Dendritic cell treated with granulocyte-macrophage colony-stimulating factor and Interleukin-4, amounts not matched to agents 40 ng/mL and 50 ng/mL, for 4 days (primary cell): ENCODE measurements at regions not wholly inside any gene's neighbourhood (a gene's known extent, or its start where the extent isn't known, plus 50 kb on each side); places are given as distances from the start of the nearest gene placed in this dataset.
"Not testable (repeated sequence)": the region's sequence is repeated elsewhere in the genome, so short reads cannot be mapped to it uniquely, and the experiment has no call there.

Experiments
- H3K27ac Mint-ChIP-seq: one replicate; pipeline ENCODE4 v1.8.0; 2022; ENCODE audit warnings: mild to moderate bottlenecking, mixed read lengths
- H3K27me3 Mint-ChIP-seq: one replicate; pipeline ENCODE4 v1.8.0; 2022; ENCODE audit warnings: mild to moderate bottlenecking, mixed read lengths
- H3K36me3 Mint-ChIP-seq: one replicate; pipeline ENCODE4 v1.8.0; 2022; ENCODE audit warnings: low read depth, mixed read lengths
- H3K4me1 Mint-ChIP-seq: one replicate; pipeline ENCODE4 v1.8.0; 2022; ENCODE audit warnings: low read depth, mixed read lengths
- H3K4me3 Mint-ChIP-seq: one replicate; pipeline ENCODE4 v1.8.0; 2022; ENCODE audit warnings: mild to moderate bottlenecking, moderate library complexity, mixed read lengths
- H3K9me3 Mint-ChIP-seq: one replicate; pipeline ENCODE4 v1.8.0; 2022; ENCODE audit warnings: mixed read lengths
- intact Hi-C: fragments of 100-400 bp; cut with micrococcal nuclease; formaldehyde crosslinking; loops from one replicate; pipeline ENCODE4 v1.15.0; 2022

DNA sequence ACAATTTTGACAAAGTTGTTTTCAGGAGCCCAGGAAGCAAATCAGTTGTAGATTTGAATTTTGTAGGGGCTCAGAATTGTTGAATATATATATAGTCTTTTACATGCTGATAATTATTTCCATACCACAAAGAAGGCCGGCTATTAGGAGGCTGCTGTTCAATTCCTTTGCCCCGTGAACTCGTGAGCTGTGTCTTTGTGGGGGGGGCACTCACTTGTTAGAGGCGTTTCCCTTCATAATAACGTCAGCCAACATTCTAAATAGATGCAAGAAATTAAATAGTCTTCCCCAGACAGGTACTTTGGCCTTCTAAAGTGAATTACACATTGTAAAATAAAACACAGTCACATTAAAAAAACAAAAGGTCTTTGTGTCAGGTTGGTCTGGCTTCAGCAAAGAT, 138.7 kb downstream of the DEFB131A start:
- H3K27ac Mint-ChIP-seq, H3K27me3 Mint-ChIP-seq, H3K4me3 Mint-ChIP-seq, H3K4me1 Mint-ChIP-seq, H3K36me3 Mint-ChIP-seq, intact Hi-C loops: not testable (repeated sequence)
- peaks cover 27% of the 10 kb centered on the region for H3K9me3 Mint-ChIP-seq

- intact Hi-C loops: no loop called here
- no peak overlapping the region for H3K27ac Mint-ChIP-seq
- peaks cover 21% of the 10 kb centered on the region for H3K9me3 Mint-ChIP-seq
- H3K36me3 Mint-ChIP-seq: no peaks in the 10 kb centered on the region
- no peak overlapping the region for H3K4me3 Mint-ChIP-seq
- peaks cover 12% of the 10 kb centered on the region for H3K4me1 Mint-ChIP-seq
- H3K27me3 Mint-ChIP-seq: no peaks in the 10 kb centered on the region
Observed at GRCh38 chr4:9592010-9592409, 147.8 kb downstream of the DEFB131A start.

- H3K27me3 Mint-ChIP-seq: no peaks in the 10 kb centered on the region
- H3K4me3 Mint-ChIP-seq: no peak overlapping the region
- no peak overlapping the region for H3K27ac Mint-ChIP-seq
- H3K36me3 Mint-ChIP-seq: no peaks in the 10 kb centered on the region
- H3K9me3 Mint-ChIP-seq: peaks cover 30% of the 10 kb centered on the region
- H3K4me1 Mint-ChIP-seq: peaks cover 12% of the 10 kb centered on the region
- intact Hi-C loops: no loop called here
Observed at GRCh38 chr4:9594948-9595347, 150.7 kb downstream of the DEFB131A start.

GRCh38 chr4:9595531-9595930, 151.3 kb downstream of the DEFB131A start:
- Mint-ChIP-seq H3K9me3 (peaks cover 30% of the 10 kb centered on the region), H3K4me1 (peaks cover 12% of the 10 kb centered on the region), H3K27ac (peak overlapping the region; percentile 11)
- intact Hi-C loops, H3K36me3 Mint-ChIP-seq, H3K4me3 Mint-ChIP-seq, H3K27me3 Mint-ChIP-seq: not testable (repeated sequence)

GRCh38 chr4:9599266-9599665, 155.1 kb downstream of the DEFB131A start:
- Mint-ChIP-seq H3K4me1 (peaks cover 18% of the 10 kb centered on the region), H3K27me3 (peaks cover 8% of the 10 kb centered on the region), H3K4me3 (no peak overlapping the region), H3K27ac (no peak overlapping the region), H3K36me3 (no peaks in the 10 kb centered on the region), H3K9me3 (peaks cover 30% of the 10 kb centered on the region)
- intact Hi-C loops: no loop called here

DNA sequence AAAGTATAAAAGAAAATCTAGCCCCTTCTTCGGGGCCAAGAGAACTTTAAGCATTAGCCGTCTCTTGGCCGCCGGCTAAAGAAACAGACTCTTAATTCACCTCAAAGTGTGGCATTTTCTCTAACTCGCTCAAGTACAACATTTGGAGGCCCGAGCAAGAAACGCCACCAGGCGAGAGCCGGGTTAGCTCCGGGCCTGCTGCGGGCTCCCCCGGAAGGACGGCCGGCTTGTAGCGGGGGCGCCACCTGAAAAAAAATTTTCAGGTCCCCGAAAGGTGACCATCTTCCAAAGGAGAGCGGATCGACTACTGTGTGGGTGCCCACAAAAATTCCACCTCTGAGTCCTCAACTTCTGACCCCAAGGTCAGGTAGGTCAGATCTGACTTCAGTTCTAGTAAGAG, 156.0 kb downstream of the DEFB131A start:
- no peak overlapping the region for H3K27ac Mint-ChIP-seq
- H3K4me1 Mint-ChIP-seq: peaks cover 24% of the 10 kb centered on the region
- H3K27me3 Mint-ChIP-seq: peaks cover 11% of the 10 kb centered on the region
- peaks cover 26% of the 10 kb centered on the region for H3K9me3 Mint-ChIP-seq
- no peaks in the 10 kb centered on the region for H3K36me3 Mint-ChIP-seq
- H3K4me3 Mint-ChIP-seq: no peak overlapping the region
- intact Hi-C loops: no loop called here

DNA sequence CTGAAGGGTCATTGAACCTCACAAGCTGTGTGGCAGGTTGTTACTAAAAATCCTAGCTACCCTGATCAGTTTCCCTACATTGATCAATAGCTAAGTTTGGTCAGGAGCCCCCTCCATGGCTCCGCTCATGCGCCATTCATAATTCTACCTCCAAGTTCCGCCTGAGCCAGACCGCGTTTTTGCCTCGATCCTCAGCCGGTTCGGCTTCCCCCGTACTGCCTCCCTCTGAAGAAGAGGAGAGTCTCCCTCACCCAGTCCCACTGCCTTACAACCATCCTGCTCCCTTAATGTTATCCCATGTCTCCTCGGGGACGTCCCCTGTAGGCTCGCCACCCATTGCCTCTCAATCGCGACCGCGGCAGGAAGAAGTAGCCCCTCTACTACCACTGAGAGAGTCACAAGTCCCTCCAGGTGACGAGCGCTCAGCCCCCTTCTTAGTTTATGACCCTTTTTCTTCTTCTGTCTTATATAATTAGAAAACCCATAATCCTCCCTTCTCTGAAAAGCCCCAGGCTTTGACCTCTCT, 158.2 kb downstream of the DEFB131A start:
- intact Hi-C loops: no loop called here
- peaks cover 6% of the 10 kb centered on the region for H3K9me3 Mint-ChIP-seq
- H3K27me3 Mint-ChIP-seq: peaks cover 11% of the 10 kb centered on the region
- no peaks in the 10 kb centered on the region for H3K36me3 Mint-ChIP-seq
- no peak overlapping the region for H3K4me3 Mint-ChIP-seq
- no peak overlapping the region for H3K27ac Mint-ChIP-seq
- peaks cover 14% of the 10 kb centered on the region for H3K4me1 Mint-ChIP-seq

GRCh38 chr4:9604031-9604892, 160.0 kb downstream of the DEFB131A start:
- intact Hi-C loops, H3K36me3 Mint-ChIP-seq, H3K27ac Mint-ChIP-seq, H3K9me3 Mint-ChIP-seq: not testable (repeated sequence)
- Mint-ChIP-seq H3K27me3 (peaks cover 11% of the 10 kb centered on the region), H3K4me3 (peak overlapping the region; percentile 10), H3K4me1 (peaks cover 14% of the 10 kb centered on the region)

DNA sequence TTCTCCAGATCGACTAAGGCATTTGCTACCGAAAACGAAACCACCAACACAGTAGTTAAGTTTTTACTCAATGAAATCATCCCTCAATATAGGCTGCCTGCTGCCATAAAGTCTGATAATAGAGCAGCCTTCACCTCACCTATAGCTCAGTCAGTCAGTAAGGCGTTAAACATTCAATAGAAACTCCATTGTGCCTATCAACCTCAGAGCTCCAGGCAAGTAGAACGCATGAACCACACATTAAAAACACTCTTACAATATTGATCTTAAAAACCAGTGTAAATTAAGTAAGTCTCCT, 160.6 kb downstream of the DEFB131A start:
- H3K9me3 Mint-ChIP-seq, H3K4me3 Mint-ChIP-seq, intact Hi-C loops, H3K27ac Mint-ChIP-seq, H3K36me3 Mint-ChIP-seq: not testable (repeated sequence)
- Mint-ChIP-seq H3K4me1 (peaks cover 14% of the 10 kb centered on the region), H3K27me3 (peaks cover 11% of the 10 kb centered on the region)

GRCh38 chr4:9608300-9608699, 164.1 kb downstream of the DEFB131A start:
- Mint-ChIP-seq H3K4me1 (peaks cover 14% of the 10 kb centered on the region), H3K36me3 (no peaks in the 10 kb centered on the region), H3K9me3 (no peaks in the 10 kb centered on the region), H3K4me3 (no peak overlapping the region), H3K27me3 (peaks cover 3% of the 10 kb centered on the region), H3K27ac (no peak overlapping the region)
- intact Hi-C loops: no loop called here

- H3K9me3 Mint-ChIP-seq, H3K4me3 Mint-ChIP-seq, intact Hi-C loops, H3K36me3 Mint-ChIP-seq, H3K27ac Mint-ChIP-seq, H3K4me1 Mint-ChIP-seq, H3K27me3 Mint-ChIP-seq: not testable (repeated sequence)
Observed at GRCh38 chr4:9610321-9610720, 166.1 kb downstream of the DEFB131A start.

GRCh38 chr4:9611101-9611500, 166.9 kb downstream of the DEFB131A start:
- no peak overlapping the region for H3K4me3 Mint-ChIP-seq
- intact Hi-C loops: no loop called here
- H3K27me3 Mint-ChIP-seq: no peaks in the 10 kb centered on the region
- H3K27ac Mint-ChIP-seq: no peak overlapping the region
- H3K4me1 Mint-ChIP-seq: no peaks in the 10 kb centered on the region
- H3K9me3 Mint-ChIP-seq: no peaks in the 10 kb centered on the region
- H3K36me3 Mint-ChIP-seq: no peaks in the 10 kb centered on the region

GRCh38 chr4:9636411-9636810, 145.0 kb upstream of the DRD5 start:
- H3K27me3 Mint-ChIP-seq, H3K4me1 Mint-ChIP-seq, H3K27ac Mint-ChIP-seq, H3K9me3 Mint-ChIP-seq, H3K36me3 Mint-ChIP-seq, H3K4me3 Mint-ChIP-seq, intact Hi-C loops: not testable (repeated sequence)

- not testable (repeated sequence) for H3K27me3 Mint-ChIP-seq, H3K36me3 Mint-ChIP-seq, H3K9me3 Mint-ChIP-seq, H3K4me3 Mint-ChIP-seq, H3K27ac Mint-ChIP-seq, H3K4me1 Mint-ChIP-seq
- intact Hi-C loops: loop anchor here (2.0 kb wide), 1 partner anchor 127 kb away; no protein-coding TSS in a partner anchor
Observed at GRCh38 chr4:9659678-9660077, 121.8 kb upstream of the DRD5 start.

GRCh38 chr4:9660955-9661354, 120.5 kb upstream of the DRD5 start:
- H3K4me1 Mint-ChIP-seq, H3K27me3 Mint-ChIP-seq, H3K4me3 Mint-ChIP-seq, H3K36me3 Mint-ChIP-seq, H3K9me3 Mint-ChIP-seq, intact Hi-C loops, H3K27ac Mint-ChIP-seq: not testable (repeated sequence)
